OCI-LY3 (cell line): ENCODE measurements at regions not wholly inside any gene's neighbourhood (a gene's known extent, or its start where the extent isn't known, plus 50 kb on each side); places are given as distances from the start of the nearest gene placed in this dataset.

Experiments
- EZH2phosphoT487 ChIP-seq: fragments of 200-600 bp; shearing (Covaris generic); IDR thresholded peaks from 2 replicates; pipeline ENCODE4 v1.6.1; 2018; ENCODE audit warnings: antibody characterized with exemption, mixed run types, low read depth
- TF ChIP-seq, protein P1 (sequence below): fragments of 200-600, 300-600 bp; sonication (generic); IDR thresholded peaks from 2 replicates; pipeline ENCODE4 v1.5.1; 2014; ENCODE audit warnings: antibody characterized with exemption, low read length, low read depth

DNA sequence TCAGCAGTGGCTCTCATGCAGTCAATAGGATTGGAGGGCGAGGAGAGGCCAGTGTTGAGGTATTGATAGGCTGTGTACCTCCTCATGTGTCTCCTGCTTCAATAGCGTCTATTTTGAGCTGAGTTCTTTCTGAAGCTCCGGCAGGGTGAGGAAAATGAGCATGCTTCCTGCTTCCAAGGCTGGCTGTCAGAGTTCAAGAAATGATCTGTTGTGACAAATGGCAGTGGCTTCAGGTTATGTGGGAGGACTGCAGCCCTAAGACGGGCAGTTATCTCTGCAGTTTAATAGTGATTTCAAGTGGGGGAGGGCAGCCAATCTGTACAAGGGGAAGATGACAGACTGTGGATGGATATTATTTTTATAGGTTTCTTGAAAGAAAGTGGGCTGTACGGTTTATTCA, 54.0 kb upstream of the CXCL14 start:
- TF ChIP-seq, protein P1, sequence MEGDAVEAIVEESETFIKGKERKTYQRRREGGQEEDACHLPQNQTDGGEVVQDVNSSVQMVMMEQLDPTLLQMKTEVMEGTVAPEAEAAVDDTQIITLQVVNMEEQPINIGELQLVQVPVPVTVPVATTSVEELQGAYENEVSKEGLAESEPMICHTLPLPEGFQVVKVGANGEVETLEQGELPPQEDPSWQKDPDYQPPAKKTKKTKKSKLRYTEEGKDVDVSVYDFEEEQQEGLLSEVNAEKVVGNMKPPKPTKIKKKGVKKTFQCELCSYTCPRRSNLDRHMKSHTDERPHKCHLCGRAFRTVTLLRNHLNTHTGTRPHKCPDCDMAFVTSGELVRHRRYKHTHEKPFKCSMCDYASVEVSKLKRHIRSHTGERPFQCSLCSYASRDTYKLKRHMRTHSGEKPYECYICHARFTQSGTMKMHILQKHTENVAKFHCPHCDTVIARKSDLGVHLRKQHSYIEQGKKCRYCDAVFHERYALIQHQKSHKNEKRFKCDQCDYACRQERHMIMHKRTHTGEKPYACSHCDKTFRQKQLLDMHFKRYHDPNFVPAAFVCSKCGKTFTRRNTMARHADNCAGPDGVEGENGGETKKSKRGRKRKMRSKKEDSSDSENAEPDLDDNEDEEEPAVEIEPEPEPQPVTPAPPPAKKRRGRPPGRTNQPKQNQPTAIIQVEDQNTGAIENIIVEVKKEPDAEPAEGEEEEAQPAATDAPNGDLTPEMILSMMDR = no peak
- no peak for TF ChIP-seq EZH2phosphoT487
